DMS53 treated with DMSO at 0.1 percent for 48 hours (cell line): ENCODE measurements at regions not wholly inside any gene's neighbourhood (a gene's known extent, or its start where the extent isn't known, plus 50 kb on each side); places are given as distances from the start of the nearest gene placed in this dataset.
"Not testable (repeated sequence)": the region's sequence is repeated elsewhere in the genome, so short reads cannot be mapped to it uniquely, and the experiment has no call there.

Source experiments
- DNase-seq: peaks from one replicate; lab custom pipeline; 2025; ENCODE audit not compliant: unreplicated experiment; lab: John Stamatoyannopoulos, UW

- DNase-seq, result no peak
Measured at GRCh38 chr4:64216741-64217140, 192.5 kb downstream of the TECRL start.

- no peak for DNase-seq
Measured at GRCh38 chr4:64205376-64205775, 203.9 kb downstream of the TECRL start.

DNA sequence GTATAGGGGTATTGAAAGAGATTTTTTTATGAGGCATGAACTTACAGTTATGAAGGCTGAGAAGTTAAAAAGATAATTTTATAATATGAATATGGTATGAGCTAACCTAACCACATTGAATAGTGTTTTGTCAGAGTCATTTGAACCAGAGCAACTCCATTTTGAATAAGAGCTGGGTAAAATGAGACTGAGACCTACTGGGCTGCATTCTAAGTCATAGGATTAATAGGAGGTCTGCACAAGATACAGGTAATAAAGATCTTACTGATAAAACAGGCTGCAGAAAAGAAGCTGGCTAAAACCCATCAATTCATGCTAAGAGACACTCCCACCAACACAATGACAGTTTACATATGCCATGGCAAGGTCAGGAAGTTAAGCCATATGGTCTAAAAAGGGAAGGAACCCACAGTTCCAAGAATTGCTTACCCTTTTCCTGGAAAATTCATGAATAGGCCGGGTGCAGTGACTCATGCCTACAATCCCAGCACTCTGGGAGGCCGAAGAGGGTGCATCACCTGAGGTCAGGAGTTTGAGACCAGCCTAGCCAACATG is 209.2 kb downstream of the TECRL start:
- DNase-seq, result no peak

- DNase-seq, result no peak
Measured at GRCh38 chr4:64195582-64195981, 213.7 kb downstream of the TECRL start.

- no peak for DNase-seq
Measured at GRCh38 chr4:64192731-64193412, 216.4 kb downstream of the TECRL start.

- no peak for DNase-seq
Measured at GRCh38 chr4:64174247-64174882, 234.9 kb downstream of the TECRL start.

GRCh38 chr4:64166365-64166764 is 242.9 kb downstream of the TECRL start:
- DNase-seq, result no peak

GRCh38 chr4:64158648-64159326 is 250.5 kb downstream of the TECRL start:
- peak; percentile 42 for DNase-seq

DNA sequence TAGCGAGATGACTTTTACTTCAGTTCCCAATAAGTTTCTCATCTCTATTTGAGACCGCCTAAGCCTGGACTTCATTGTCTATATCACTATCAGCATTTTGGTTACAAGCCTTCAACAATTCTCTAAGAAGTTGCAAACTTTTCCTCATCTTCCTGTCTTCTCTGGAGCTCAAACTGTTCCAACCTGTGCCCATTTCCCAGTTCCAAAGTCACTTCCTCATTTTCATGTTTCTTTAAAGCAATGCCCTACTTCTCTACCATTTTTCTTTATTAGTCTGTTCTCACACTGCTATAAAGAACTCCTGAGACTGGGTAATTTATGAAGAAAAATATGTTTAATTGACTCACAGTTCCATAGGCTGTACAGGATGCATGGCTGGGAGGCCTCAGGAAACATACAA is 251.9 kb downstream of the TECRL start:
- DNase-seq, result no peak

GRCh38 chr4:64156253-64156652 is 253.0 kb downstream of the TECRL start:
- DNase-seq, result no peak

- DNase-seq, result no peak
Measured at GRCh38 chr4:64146030-64146429, 263.2 kb downstream of the TECRL start.

DNA sequence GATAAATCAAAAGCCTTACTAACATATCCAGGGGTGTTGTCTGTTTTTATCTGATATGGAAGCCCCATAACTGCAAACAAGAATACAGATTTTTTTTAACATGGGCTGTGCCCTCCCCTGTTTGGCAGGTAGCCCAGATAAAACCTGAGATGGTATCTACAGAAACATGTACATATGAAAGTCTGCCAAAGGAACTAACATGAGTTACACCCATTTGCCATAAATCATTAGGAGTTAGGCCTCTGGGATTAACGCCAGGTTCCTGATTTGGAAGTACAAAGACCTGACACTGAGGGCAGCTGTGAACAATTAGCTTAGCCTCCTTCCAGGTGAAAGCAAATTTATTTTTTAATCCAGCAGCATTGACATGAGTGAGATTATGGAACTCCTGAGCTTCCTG is 264.3 kb downstream of the TECRL start:
- no peak for DNase-seq

- no peak for DNase-seq
Measured at GRCh38 chr4:64130907-64131306, 278.3 kb downstream of the TECRL start.

DNA sequence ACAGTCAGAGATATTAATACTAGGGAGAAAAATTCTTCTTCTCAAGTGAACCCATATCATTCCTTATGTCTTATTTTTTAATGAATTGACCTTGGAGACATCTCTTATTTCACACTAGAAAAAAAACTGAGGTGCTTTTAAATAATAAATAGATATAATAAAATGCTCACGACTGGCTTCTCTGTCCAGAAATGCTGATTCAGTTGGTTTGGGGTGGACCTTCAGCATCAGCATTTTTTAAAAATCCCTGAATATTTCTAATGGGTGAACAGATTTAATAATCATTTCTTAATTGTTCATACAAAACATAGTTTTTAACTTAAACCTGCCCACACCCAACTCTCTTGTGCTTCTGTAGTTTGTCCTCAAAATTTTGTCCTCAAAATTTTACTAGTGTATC is 283.9 kb downstream of the TECRL start:
- no peak for DNase-seq

DNA sequence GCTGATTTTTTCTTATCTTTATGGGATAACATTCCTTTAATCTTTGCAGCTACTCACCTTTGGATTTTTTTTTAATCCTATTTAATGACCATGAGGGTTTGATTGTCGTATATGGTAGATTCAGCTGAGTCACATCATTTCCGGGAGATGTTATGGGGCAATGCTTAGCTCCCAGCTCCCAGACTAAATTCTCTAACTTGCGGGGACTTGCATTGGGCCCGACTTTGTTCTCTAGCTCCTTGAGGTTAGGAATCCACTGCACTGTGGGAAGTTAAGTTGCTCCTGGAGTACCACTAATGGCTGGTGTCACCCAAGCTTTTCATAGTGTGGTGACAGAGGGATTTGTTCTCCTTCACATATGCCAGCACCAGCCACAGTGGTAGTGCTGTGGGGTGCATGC is 287.4 kb downstream of the TECRL start:
- no peak for DNase-seq

- no peak for DNase-seq
Measured at GRCh38 chr4:64105903-64106302, 303.3 kb downstream of the TECRL start.

DNA sequence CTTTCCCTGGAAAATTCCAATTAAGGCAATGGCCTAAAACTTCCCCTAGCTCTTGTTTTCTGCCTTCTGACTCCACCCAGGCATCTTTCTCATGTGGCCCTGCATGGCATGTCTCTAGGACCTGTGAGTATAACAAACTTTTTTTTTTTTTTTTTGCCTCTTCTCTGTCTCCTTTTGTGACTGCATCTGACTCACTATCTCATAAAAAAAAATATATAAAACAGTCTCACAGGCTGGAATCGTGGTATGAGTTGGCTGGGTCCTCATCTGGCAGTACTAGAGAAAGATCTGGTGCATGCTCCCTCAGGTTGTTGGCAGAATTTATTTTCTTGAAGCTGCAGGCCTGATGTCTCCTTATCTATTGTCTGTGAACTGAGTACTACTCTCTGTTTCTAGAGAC is 313.9 kb downstream of the TECRL start:
- no peak for DNase-seq

DNA sequence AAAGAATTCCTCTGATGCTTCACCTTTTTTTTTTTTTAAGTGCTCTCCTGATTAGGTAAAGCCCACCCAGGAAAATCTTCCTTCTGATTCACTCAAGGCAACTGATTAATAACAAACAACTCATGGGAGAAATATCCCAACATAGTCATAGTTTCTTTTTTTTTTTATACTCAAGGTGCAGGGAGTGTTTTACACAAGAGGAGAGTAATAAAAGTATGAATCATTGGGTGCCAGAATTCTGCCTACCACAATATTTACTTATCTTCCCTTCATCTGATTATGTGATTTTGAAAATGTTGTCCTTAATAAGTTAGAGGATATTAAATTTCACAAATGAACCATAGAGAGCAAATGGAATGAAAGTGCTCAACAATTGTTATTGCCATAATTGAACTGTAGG is 329.9 kb downstream of the TECRL start:
- no peak for DNase-seq

GRCh38 chr4:64068096-64068495 is 341.2 kb downstream of the TECRL start:
- DNase-seq, result no peak

DNA sequence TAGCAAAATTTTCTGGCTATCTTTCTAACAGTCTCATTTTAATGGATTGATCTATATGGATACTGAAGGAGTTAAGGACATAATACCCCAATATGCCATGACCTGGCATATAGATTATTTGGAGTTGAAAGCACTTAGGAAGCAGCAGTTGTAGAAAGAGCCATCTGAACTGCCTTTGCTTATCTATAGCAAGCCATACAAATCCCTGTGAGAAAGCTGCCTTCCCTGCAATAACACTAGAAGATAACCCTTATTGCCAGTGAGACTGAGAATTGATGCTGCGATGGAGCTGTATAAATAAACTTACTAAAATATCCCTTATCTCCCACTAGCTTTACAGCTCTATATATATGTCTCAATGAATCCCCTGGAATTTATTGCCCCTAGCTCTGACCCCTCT is 346.3 kb downstream of the TECRL start:
- DNase-seq, result no peak

DNA sequence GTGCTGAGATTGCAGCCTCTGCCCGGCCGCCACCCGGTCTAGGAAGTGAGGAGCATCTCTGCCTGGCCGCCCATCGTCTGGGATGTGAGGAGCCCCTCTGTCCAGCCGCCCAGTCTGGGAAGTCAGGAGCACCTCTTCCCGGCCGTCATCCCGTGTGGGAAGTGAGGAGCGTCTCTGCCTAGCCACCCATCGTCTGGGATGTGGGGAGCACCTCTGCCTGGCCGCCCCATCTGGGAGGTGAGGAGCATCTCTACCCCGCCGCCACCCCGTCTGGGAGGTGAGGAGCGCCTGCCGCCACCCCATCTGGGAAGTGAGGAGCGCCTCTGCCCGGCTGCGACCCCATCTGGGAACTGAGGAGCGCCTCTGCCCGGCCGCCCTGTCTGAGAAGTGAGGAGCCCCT is 372.2 kb downstream of the TECRL start:
- not testable (repeated sequence) for DNase-seq

DNA sequence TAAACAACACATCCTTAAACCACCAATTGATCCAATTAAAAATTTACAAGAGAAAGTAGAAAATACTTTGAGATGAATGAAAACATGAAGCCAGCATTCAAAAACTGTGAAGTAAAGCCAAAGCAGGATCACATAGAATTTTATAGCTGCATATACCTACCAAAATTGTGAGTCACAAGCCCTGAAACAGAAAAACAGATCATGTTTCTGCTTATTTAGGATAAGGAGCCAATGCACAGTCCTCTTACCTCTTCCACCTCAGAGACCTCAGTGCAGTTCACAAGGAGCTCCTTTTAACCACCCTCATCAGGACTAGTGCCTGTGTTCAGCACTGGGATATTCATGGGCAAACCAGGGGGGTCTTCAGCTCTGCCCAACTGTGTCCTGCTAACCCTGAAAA is 386.7 kb downstream of the TECRL start:
- no peak for DNase-seq
